GM18520 (cell line): ENCODE measurements at regions not wholly inside any gene's neighbourhood (a gene's known extent, or its start where the extent isn't known, plus 50 kb on each side); places are given as distances from the start of the nearest gene placed in this dataset.
"Not testable (repeated sequence)": the region's sequence is repeated elsewhere in the genome, so short reads cannot be mapped to it uniquely, and the experiment has no call there.

Experiments used
- ATAC-seq: cut with Tn5 transposase; IDR thresholded peaks from one replicate; pipeline ENCODE4 v1.9.1; 2021; ENCODE audit not compliant: unreplicated experiment

DNA sequence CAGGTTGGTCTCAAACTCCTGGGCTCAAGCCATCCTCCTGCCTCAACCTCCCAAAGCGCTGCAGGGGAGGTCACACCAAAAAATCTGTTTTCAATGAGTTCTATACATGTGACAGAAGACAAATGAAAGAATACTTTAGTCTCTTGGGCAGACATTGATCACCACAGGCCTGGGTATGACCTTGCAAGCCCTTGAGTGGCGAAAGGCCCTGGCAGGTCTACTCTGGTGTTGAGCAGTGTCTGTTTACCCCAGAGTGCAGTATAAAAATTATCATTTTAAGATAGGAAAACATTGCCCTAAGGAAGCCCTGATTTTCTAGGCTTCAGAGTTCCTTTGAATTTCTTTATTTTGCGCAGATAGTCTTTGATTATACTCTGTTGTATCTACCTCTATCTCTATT is 61.6 kb upstream of the GBE1 start:
- no peak for ATAC-seq

DNA sequence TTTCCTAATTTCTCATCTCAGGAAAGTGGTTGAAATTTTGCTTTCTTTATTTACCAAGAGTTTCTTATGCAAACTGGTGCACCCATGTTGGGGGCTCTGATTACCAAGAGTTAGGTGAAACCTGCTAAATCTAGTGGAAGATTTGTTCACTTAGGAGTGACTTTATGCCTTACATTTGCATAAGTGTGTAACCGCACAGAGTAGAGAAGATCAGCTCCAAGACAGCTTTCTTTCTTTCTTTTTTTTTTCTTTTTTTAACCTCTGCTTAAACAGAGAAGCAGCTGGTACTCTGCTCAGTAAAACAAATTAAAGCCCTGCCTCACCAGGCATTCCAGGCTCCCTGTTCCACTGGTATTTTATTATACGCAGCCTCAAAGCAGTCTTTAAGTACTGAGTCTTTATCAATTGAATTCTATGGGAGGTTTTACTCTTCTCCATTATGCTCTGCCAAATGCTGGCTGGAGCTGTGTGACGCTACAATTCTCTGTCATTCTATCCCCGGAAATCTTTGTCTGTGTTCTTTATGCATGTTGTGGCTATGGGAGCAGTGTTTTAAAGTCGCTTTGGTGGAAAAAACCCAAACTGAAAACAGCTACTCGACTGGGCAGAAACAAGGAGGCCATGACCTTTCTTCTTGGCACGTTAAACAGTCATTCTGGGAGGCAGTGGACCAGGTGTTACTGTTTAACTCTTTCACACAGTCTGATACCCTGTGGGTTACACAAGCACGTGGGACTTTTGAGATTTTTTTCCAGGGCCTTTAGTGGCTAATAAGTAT is 55.2 kb upstream of the GBE1 start:
- peak; percentile 99 for ATAC-seq

DNA sequence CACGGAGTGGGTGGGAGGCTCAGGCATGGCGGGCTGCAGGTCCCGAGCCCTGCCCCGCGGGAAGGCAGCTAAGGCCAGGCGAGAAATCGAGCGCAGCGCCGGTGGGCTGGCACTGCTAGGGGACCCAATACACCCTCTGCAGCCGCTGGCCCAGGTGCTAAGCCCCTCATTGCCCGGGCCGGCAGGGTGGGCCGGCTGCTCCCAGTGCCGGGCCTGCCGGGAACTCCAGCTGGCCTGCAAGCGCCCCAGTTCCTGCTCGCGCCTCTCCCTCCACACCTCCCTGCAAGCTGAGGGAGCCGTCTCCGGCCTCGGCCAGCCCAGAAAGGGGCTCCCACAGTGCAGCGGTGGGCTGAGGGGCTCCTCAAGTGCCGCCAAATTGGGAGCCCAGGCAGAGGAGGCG is 50.7 kb upstream of the GBE1 start:
- not testable (repeated sequence) for ATAC-seq
